Epidermal melanocyte (primary cell): ENCODE measurements at regions not wholly inside any gene's neighbourhood (a gene's known extent, or its start where the extent isn't known, plus 50 kb on each side); places are given as distances from the start of the nearest gene placed in this dataset.

Experiments
- DNase-seq: peaks from one replicate; pipeline ENCODE4 v3.0.0; 2011; ENCODE audit warnings: low spot score; ENCODE audit not compliant: insufficient read length

DNA sequence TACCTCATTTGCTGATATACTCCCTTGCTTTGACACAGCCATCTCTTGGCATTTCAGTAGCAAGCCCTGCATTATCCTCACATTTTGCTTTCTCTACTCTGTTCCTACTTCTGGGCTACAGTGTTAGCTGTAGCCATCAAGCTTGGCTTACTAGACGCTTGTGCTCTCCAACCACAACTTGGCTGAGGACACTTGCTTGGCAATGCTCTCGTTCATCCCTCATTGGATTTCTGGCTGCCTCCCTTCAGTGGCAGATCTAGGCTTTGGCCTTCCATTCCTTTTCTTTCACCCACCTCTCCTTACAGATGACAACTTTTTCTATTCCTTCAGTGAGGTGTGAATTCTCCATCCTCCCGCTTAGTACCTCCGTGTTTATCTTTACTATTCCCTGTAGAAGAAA lies 428.7 kb upstream of the LRRC7 start:
- DNase-seq: no peak

DNA sequence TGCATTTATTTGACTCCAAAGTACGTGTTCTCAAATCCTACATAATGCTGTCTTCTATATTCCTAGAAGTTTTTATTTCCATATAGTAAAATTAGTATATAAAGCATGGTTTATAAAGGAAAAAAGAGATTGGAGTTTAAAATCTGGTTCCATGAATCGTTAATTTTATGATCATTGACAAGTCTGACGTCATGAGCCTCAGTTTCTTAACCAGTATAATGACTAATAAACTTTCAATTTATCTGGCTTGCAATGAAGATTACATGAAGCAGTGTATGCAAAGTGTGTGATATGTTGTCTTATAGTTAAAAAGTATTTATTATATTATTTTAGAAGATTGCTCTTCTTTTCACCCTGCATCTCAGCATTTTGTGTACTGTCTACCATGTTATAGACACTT lies 421.4 kb upstream of the LRRC7 start:
- no peak for DNase-seq

DNA sequence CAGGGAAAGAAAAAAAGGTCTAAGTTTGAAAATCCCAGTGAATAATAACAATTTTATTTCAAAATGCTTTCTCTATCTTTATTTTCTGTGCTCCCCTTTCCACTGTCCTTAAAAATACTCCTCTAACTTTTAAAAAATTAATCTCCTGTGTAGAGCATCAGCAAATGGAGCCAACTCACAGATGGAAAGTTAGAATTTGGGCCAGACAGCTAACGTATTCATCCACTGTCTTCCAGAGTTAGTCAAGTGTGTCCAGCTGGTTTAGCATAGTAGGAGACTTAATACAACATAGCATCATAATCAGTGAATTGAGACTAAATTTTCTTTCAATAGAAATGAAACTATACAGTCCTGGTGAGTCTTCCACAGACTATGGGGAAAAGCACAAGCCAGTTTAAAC lies 419.0 kb upstream of the LRRC7 start:
- no peak for DNase-seq

DNA sequence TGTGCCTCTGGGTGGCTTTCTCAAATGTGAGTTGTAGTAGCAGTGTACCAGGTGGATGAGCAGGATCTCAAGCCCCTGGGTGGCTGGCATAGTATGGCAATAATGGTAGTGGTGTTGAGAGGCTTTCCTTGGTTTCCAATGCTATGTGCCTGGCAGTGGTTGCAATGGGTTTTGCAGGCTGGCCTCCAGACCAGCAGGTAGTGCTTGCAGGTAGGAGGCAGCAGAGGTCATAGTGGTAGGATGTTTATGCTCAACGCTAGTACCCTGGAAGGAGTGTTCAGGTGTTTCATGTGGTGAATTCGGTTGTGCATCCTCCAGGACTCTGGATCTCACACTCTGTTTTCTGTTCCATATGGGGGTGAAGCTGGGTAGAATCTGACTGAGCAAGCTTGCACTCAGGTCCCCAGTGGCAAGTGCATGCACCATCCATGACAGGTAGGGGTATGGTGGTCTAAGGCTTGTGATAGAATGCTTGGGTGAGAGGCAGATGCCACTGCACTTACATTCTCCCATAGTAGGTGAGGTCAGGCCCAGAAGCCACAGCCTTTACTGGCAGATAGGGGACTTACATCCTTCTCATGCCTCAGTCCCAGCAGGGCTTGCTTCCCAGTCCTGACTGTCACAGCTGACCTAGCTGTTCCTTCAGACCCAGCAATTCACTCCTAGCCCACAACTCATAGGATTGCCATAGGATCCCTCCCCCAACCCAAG lies 410.5 kb upstream of the LRRC7 start:
- no peak for DNase-seq

DNA sequence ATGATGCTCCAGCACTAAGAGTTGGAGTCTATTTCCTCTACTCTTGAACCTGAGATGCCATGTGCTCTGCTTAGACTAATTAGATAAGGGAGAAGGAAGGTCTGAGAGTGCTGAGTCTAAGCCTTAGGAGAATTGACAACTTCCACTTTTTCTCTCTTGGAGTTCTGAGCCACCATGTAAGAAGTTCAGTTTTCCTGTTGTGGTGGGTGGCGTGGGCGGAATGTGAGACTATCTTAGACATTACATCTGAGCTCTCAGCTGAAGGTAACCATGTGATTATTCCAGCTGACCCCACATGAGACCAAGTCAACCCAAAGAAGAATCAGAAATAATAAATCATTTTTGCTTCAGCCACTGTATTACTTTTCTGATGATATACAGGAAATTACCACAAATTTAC lies 404.5 kb upstream of the LRRC7 start:
- no peak for DNase-seq

DNA sequence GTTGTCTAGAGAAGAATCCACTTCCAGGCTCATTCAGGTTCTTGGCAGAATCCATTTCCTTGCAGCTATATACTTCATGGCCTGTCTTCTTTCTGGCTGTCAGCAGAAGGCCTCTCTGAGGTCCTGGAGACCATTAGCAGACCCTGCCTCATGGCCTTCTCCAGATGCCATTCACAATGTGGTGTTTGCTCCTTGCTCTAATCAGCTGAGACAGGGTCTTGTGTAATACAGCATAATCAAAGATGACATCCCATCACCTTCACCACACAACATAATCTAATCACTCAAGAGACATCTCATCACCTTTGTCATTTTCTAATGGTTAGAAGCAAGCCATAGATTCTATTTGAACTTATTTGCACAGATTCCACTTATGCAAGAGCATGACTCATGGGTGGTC lies 403.9 kb upstream of the LRRC7 start:
- DNase-seq: no peak

DNA sequence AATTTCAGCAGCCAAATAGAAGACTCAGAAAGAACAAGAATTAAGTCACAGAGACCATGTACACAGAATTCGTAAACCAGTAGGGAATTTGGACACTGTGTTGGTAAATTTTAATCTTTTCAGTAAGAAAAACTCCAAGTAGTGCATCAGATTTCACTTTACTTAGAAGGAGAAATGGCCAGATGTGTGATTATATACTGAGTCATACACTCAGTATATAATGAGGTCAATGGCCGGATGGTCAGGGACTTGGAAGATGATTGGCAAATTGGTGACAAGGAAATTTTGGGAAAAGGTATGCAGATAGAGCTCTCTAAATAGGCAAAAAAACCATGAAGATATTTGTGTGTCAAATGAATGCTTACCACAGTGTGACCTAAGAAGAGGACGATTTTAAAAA lies 399.8 kb upstream of the LRRC7 start:
- no peak for DNase-seq

DNA sequence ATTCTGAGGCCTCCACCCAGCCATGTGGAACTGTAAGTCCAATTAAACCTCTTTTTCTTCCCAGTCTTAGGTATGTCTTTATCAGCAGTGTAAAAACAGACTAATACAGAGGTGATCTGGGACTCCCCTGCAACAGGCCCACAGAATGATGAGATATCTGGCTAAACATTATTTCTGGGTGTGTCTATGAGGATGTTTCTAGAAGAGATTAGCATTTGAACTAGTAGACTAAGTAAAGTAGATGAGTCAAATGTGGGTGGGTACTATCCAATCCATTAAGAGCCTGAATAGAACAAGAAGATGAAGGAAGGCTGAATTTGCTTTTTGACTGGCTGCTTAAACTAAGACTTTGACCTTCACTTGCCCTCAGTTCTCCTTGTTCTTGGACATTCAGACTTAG lies 396.5 kb upstream of the LRRC7 start:
- no peak for DNase-seq

DNA sequence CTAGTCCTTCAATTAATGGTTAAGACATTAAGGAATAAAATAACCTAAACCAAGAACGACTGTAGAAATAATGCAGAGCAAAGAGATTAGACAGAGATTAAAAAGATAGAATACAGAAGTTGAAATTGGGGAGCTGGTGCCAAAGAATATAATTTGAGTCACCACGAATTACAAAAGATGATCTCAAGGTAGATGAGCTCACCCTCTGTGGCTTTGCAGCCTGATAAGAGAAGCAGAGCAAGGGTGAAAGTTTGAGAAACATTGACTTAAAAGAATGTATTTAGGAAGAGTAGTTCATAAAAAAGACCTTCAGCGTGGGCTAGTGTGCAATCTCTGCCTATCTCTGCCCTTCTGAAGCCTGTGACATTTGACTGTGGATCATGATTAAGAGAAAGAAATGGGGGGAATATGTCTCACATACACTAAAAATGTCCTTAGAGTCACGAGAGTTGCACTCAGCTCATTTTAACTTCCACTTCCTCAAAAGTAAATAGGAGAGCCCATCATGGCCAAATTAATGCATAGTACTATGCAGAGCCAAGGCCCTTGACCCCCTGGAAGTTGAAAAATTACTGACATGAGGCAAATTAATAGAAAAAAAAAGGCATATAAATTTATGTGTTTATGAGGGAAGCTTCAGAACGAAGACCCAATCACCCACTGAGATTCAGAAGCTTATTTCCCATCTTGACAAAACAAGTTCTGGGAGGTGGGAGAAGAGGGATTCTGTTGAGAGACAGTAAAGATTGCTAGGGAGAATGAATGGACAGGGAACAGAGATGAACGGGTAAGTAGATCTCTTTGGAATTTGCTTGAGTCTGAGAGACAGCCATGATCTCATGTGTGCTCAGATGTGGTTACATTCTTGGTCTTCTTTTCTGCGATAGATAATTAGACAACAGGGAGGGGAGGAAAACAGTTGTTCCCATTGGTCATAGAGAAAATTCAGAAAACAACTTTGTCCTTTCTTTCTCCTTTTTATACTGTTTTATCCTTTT lies 395.4 kb upstream of the LRRC7 start:
- no peak for DNase-seq

DNA sequence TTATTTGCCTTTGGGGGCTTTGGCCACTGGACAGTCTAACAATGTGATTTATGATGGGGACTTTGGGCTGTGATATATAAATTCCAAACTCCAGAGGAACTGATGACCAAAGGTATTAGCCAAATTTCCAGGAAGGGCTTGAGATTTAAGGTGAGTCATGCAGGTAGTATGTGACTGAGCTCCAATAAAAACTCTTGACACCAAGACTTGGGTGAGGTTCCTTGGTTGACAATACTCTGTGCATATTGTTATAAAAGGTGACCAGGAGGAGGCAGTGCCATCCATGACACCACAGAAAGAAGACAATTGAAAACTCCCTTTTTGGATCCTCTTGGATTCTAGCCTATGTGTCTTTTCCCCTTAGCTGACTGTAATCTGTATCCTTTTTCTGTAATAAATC lies 392.7 kb upstream of the LRRC7 start:
- DNase-seq: no peak

DNA sequence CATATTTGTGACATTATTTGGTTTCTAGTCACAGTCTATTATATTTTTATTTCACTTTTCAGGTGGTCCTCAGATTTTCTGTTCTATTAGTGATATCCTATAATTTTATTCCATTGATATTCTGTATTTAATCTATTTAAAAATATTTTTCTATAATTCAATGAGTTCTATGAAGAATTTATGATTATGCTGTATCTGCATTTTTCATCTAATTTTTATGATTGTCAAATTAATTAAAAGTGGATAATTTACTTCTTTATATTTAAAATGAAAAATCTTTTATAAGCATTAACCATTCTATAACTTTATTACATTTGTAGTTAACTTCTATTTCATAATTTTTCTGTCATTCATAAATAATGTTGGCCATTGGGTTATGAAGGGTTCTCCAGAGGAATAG lies 387.4 kb upstream of the LRRC7 start:
- DNase-seq: no peak

DNA sequence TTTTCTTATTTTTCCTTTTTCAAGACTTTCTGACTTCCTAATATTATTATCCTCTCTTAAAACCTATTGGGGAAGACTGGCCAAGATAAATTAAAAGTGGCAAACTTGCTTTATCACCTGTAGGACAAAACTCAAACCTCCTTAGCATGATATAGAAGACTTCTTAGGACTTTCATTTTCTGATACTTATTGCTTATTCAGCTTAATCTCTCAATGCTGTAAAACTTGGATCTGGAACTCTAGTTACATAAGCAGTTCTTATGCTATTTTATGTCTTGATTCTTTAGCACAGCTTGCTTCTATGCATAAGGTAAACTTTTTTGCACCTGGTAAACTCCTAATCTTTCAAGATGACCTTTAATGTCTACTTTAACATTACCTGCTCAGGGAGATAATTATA lies 382.3 kb upstream of the LRRC7 start:
- no peak for DNase-seq

DNA sequence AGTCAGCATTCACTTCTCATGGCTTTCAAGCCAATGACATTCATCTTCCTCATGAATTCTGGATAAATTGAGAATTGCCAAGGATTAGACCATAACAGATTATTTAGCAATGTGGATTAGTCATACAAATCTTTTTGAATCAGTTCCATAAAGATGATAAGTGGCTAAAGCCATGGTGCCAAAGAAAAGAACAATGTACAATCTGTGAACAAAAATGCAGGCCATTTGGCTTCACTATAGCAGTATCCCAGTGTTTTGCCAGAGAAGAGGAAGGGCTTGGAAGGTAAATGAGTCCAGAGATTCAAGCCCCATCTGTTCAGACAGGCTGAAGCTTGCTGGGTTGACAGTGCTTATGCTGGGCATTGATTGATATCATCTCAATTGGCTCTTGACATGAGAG lies 376.4 kb upstream of the LRRC7 start:
- DNase-seq: no peak

DNA sequence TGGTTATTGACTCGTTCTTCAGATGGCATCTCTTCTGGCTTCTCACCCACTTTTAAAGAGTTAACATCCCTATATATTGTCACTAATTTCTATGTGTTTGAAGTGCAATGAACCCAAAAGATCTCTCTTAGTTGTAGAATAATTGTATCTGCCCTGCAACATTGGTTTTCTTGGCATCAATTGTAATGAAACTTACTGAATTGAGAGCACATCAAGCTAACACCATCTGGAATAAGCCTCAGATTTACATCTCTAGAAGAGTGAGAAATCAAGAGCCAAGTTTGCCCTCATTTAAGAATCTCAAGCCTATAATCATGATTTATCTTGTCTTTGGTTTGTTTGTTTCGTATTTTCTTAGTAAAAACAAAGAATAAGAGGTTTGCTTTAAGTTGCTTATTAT lies 372.6 kb upstream of the LRRC7 start:
- DNase-seq: no peak

DNA sequence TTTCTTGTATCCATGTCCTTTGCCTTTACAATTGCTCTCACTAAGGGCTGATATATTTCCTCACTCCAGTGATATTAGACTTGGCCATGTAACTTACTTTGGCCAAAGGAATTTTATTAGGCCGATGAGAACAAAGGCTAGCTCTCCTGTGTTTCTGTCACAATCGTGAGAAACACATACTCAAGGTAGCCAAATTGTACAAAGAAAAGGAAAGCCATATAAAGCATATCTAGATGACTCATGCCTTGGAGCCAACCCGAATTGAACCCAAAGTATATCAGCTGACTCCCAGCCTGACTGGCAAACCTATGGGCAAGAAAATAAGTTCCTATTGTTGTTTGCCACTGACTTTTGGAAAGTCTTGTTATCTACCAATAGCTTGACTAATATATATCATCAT lies 371.7 kb upstream of the LRRC7 start:
- no peak for DNase-seq

DNA sequence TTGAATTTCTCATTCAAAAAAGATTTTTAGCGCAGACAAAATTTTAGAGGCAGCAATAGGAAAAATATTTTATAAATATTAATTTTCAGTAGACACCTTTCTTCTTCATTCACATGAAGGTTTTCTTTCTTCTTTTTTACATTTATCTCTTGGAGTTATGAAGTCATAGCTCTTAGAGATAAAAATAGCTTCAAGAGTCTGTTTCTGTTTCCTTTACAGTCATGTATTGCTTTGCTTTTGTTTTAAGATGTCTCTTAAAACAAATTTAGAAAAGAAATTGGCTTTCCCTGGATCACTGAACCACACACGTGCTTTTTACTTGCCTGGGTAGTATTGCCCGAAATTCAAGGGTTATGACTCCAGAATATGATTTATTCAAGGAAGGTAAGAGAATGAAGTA lies 369.9 kb upstream of the LRRC7 start:
- DNase-seq: no peak

DNA sequence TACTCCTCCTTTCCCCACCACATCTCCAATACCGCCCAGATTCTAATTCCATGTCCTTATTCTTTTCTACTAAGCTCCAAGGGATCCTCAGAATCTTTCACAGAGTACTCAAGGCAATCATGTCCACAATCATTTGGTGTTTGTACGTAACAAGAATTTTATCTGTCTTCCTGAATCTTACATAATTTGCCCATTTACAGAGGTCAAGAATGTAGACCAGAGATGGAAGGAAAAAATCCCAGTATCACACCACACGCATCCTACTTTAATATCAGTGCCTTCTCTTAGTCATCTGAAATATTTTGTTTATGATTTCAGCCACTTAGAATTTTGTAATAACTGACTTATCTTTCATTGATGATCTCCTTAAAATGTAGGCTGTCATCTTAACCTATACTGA lies 366.0 kb upstream of the LRRC7 start:
- no peak for DNase-seq

DNA sequence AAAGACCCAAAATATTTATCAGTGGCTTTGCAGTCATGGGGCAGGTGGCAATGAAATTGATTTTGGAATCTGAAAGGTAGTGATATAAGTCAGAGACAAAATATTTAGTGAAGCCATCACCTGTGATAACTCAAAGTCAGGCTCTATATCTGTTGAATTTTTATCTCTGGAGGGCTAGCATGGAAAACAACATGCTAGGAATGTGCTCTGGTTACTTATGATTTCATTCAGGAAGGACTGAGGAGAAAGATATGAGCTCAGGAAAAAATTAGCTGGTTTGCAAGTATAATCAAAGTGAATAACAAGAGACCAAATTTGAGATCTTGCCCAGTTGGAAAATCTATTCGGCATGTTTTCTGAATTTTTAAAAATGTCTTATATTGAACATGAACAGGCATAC lies 364.6 kb upstream of the LRRC7 start:
- no peak for DNase-seq

DNA sequence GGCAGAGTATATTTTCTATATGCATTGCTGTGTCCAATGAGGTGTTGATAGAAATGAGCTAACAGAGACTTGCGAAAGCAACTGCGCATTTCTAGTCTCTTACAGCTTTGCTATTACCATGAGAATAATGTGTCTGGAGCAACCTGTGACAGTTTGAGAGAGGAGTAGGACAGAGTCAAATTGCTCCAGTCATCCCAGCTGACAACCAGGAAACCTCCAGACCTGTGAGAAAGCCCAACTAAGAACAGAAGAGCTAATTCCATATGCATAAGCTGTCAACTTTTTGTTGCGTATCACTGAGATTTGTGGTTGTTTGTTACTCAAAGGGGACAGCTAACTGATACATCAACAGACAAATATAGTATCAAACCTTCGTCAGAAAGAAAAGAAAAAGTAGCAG lies 354.1 kb upstream of the LRRC7 start:
- no peak for DNase-seq

DNA sequence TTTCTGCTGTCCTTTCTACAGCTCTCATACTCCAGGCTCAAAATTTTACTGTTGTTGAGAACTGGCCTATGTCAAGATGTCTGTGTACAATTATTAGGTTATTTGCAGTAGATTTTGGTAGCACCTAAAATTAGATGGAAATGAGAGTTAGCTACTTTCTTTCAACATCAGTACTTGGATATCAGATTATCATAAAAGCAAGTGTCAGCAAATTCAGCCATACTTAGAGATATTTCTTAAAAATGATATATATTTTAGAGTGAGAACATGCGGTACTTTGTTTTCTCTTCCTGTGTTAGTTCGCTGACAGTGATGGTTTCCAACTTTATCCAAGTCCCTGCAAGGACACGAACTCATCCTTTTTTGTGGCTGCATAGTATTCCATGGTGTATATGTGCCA lies 351.8 kb upstream of the LRRC7 start:
- DNase-seq: no peak

DNA sequence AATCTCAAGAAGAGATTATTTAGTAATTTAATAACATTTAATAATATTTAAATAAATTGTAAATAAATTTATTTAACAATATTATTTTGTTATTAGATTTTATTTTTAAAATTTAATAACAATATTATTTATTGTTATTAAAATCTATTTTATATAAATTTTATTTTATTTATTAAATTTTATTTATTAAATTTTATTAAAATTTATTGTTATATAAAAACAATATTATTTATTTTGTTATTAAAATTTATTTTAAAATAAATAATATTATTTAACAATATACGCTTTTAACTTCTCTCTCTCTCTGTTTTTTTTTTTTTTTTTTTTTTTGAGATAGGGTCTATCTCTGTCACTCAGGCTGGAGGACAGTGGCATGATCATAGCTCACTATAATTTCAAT lies 347.1 kb upstream of the LRRC7 start:
- no peak for DNase-seq

DNA sequence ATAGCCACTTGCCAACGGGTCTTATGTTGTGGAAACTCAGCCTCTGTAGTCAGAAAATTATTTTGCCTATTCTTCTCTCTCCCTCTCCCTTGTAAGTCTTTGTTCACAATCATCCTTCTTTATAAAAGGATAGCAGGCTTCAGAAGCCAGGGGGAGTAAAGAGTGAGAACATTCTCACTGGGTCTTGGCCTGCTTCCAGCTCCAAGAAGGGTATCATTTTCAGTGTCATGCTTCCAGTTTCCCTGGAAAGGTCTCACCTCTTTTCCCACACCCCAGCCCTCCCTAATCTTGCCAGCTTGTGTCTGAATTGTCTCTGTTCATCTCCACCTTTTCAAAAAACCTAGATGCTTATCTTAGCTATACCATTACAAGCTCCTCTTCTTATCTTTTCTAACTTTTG lies 346.2 kb upstream of the LRRC7 start:
- DNase-seq: no peak

DNA sequence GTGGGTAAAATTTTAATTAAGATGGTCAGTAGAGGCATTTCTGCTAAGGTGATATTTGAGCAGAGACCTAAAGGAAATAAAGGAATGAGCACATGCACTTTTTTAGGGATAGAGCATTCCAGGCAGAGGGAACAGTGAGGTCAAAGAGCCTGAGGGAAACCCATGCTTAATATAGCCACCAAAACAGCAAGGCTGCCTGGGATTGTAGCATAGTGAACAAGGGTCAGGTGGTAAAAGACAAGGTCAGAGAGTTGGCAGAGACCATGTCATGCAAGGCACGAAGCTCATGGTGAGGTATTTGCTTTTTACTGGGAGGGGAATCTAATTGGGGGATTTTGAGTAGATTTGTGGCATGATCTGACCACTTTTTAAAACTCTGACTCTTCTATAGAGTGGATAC lies 344.6 kb upstream of the LRRC7 start:
- DNase-seq: no peak
